HepG2 (cell line): ENCODE measurements at regions not wholly inside any gene's neighbourhood (a gene's known extent, or its start where the extent isn't known, plus 50 kb on each side); places are given as distances from the start of the nearest gene placed in this dataset.

Experiments
- ATAC-seq: fragments of 200-7000 bp; cut with Tn5 transposase; 3 replicates; pipeline ENCODE4 v1.9.1; 2020; ENCODE audit warnings: mild to moderate bottlenecking, moderate library complexity
- BruUV-seq: library from RNA; stranded (reverse); fragments of 400-500 nt; replicated peaks from 2 replicates; lab custom pipeline; 2021; lab: Mats Ljungman, UMichigan
- CTCF ChIA-PET: fragments of 300-600 bp; formaldehyde crosslinking; extraction: SDS; loops from one replicate; lab custom pipeline; 2021; ENCODE audit warnings: low total read pairs, inconsistent platforms, low intra/inter-chr PET ratio; lab: Yijun Ruan, JAX
- POLR2A ChIA-PET: fragments of 350-600 bp; sonication (Branson Sonifier 250); formaldehyde crosslinking; loops from one replicate; lab custom pipeline; 2020; ENCODE audit warnings: antibody characterized with exemption, inconsistent platforms; lab: Yijun Ruan, JAX
- DNase-seq: peaks from one replicate; pipeline ENCODE4 v3.0.0-alpha.2; 2015; ENCODE audit warnings: low spot score
- FAIRE-seq: peaks from 3 replicates; lab custom pipeline; 2011; peaks lifted over from hg19 to GRCh38; lab: Jason Lieb, UNC
- H2AFZ ChIP-seq: one replicate; pipeline ENCODE4 v1.6.1; 2011; ENCODE audit warnings: low read length, inconsistent platforms
- H3K27ac ChIP-seq: fragments of 300-600 bp; 3 replicates; pipeline ENCODE4 v1.8.0; 2011; ENCODE audit warnings: mixed run types, mild to moderate bottlenecking, mixed read lengths, low read length, inconsistent platforms; ENCODE audit not compliant: insufficient read depth; ENCODE audit errors: extremely low read length
- H3K27me3 ChIP-seq, 2 experiments: fragments of 200-600 bp in 1 of 2; 2 replicates in 1 of 2; 3 replicates in 1 of 2; pipeline versions ENCODE4 v1.6.0 to v1.8.0; 2011; ENCODE audit warnings: low read length in 2 of 2, mild to moderate bottlenecking in 2 of 2, moderate library complexity in 2 of 2, inconsistent platforms in 1 of 2; ENCODE audit not compliant: insufficient read depth in 2 of 2, control insufficient read depth in 1 of 2
- H3K36me3 ChIP-seq, 2 experiments: fragments of 200-600 bp in 1 of 2; replicated peaks in 1 of 2; 2 replicates in 1 of 2; 3 replicates in 1 of 2; pipeline versions ENCODE4 v1.5.1 to v1.8.0; 2011; ENCODE audit warnings: low read length in 2 of 2, inconsistent platforms in 1 of 2; ENCODE audit not compliant: insufficient read depth in 2 of 2, control insufficient read depth in 1 of 2
- H3K4me1 ChIP-seq: 2 replicates; pipeline ENCODE4 v1.5.1; 2012; ENCODE audit warnings: low read length, inconsistent platforms; ENCODE audit not compliant: insufficient read depth
- H3K4me2 ChIP-seq: 2 replicates; pipeline ENCODE4 v1.6.0; 2011; ENCODE audit warnings: low read depth, low read length, inconsistent platforms
- H3K4me3 ChIP-seq, 3 experiments: fragments of 200-600 bp in 1 of 3; sonication (generic), shearing (Covaris generic) in 1 of 3; replicated peaks in 1 of 3; 2 replicates each; pipeline ENCODE4 v1.5.1; 2011 to 2016; ENCODE audit warnings: low read length in 3 of 3, inconsistent platforms in 2 of 3, low read depth in 2 of 3, mild to moderate bottlenecking in 2 of 3, control low read depth in 1 of 3, mixed read lengths in 1 of 3; ENCODE audit not compliant: insufficient read depth in 1 of 3
- H3K79me2 ChIP-seq: one replicate; pipeline ENCODE4 v1.6.1; 2011; ENCODE audit warnings: low read length, inconsistent platforms; ENCODE audit not compliant: insufficient read depth
- H3K9ac ChIP-seq: 2 replicates; pipeline ENCODE4 v1.6.0; 2011; ENCODE audit warnings: mild to moderate bottlenecking, low read depth, low read length, inconsistent platforms; ENCODE audit not compliant: insufficient read depth
- H3K9me3 ChIP-seq: 2 replicates; pipeline ENCODE4 v1.5.1; 2012; ENCODE audit warnings: mild to moderate bottlenecking, low read length
- H4K20me1 ChIP-seq: 2 replicates; pipeline ENCODE4 v1.6.0; 2011; ENCODE audit warnings: inconsistent platforms, mild to moderate bottlenecking, low read length, moderate library complexity; ENCODE audit not compliant: insufficient read depth
- ATF7 ChIP-seq, 2 experiments: fragments of 450-650 bp in 1 of 2; sonication (generic) in 1 of 2; formaldehyde crosslinking in 1 of 2; IDR thresholded peaks; 2 replicates each; pipeline versions ENCODE4 v1.4.0 to v1.6.1; 2016 to 2020; ENCODE audit warnings: antibody characterized with exemption in 1 of 2, mild to moderate bottlenecking in 1 of 2, missing genetic modification reagents in 1 of 2
- GPN1 ChIP-seq: sonication (generic); formaldehyde crosslinking; IDR thresholded peaks from 2 replicates; pipeline ENCODE4 v1.5.1; 2020; ENCODE audit warnings: missing genetic modification reagents, borderline replicate concordance
- NAIF1 ChIP-seq: sonication (generic); formaldehyde crosslinking; IDR thresholded peaks from 2 replicates; pipeline ENCODE4 v1.5.0; 2020; ENCODE audit warnings: mild to moderate bottlenecking, missing genetic modification reagents, borderline replicate concordance
- RNF2 ChIP-seq: fragments of 450-650 bp; conservative IDR thresholded peaks from 2 replicates; pipeline ENCODE4 v1.6.1; 2016; ENCODE audit warnings: low read depth
- TEAD2 ChIP-seq: sonication (generic); formaldehyde crosslinking; IDR thresholded peaks from 2 replicates; pipeline ENCODE4 v1.9.0; 2021; ENCODE audit warnings: missing genetic modification reagents
- ZNF382 ChIP-seq: sonication (generic); formaldehyde crosslinking; IDR thresholded peaks from 2 replicates; pipeline ENCODE4 v1.5.0; 2020; ENCODE audit warnings: missing genetic modification reagents, mild to moderate bottlenecking, borderline replicate concordance
- WGBS: methylation state at CpG from one replicate; pipeline ENCODE4 v1.1.6; 2017; ENCODE audit warnings: low lambda C conversion rate; 5-methylcytosine and 5-hydroxymethylcytosine counted together
- in situ Hi-C: cut with HindIII; loops from 2 replicates; pipeline ENCODE4 v1.10.0; 2017; ENCODE audit warnings: low pct_unique_long_range_greater_than_20kb; ENCODE audit not compliant: extremely low pct_ligation_motif_present
- intact Hi-C: fragments of 100-400 bp; cut with micrococcal nuclease; formaldehyde crosslinking; loops from one replicate; pipeline ENCODE4 v1.10.0; 2022; ENCODE audit not compliant: unreplicated experiment
- TF ChIP-seq, protein P1 (sequence below): sonication (generic); formaldehyde crosslinking; IDR thresholded peaks from 2 replicates; pipeline ENCODE4 v1.4.0; 2020; ENCODE audit warnings: mild to moderate bottlenecking, missing genetic modification reagents
- TF ChIP-seq, protein P2 (sequence below): sonication (generic); formaldehyde crosslinking; IDR thresholded peaks from 2 replicates; pipeline ENCODE4 v1.4.0; 2020; ENCODE audit warnings: mild to moderate bottlenecking, missing genetic modification reagents
- TF ChIP-seq, protein P3 (sequence below): IDR thresholded peaks from 2 replicates; pipeline ENCODE4 v1.6.1; 2016; ENCODE audit warnings: mild to moderate bottlenecking

DNA sequence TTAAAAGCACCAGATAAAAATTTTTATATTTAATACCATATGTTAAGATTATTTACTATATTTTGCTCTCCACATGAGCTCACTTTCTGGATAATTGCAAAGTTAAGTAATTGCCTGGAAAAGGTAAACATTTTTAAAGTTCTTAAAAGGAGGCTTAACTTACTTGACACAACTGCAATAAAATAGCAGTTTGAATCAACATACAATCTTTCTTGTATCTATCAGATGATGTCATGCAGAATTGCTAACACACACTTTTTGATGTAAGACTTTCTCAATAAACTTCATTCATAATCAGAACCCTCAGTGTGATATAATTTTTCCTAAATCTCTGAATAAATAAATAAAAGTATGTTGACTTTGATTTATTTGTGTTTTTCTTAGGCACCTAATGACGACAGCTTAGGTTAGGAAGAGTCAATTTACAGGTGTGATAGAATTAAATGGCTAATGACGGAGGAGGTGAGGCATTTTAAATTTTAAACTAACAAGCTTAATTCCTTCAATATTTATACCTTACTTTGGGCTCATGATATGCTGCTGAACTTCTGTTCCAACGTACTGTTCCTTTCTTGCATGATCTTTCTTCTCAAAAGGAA, 99.5 kb downstream of the LYPLAL1 start:
- no TSS peak for BruUV-seq
- no peak overlapping the region for H2AFZ ChIP-seq
- CTCF ChIA-PET = no interaction called here

GRCh38 chr1:219271818-219272535, 98.3 kb downstream of the LYPLAL1 start:
- BruUV-seq = no TSS peak
- no peaks in the 10 kb centered on the region for H3K9me3 ChIP-seq
- no peaks in the 10 kb centered on the region for H3K36me3 ChIP-seq
- no peak for DNase-seq
- H3K79me2 ChIP-seq = no peaks in the 10 kb centered on the region
- no peak for TF ChIP-seq NAIF1
- TF ChIP-seq, protein P1, sequence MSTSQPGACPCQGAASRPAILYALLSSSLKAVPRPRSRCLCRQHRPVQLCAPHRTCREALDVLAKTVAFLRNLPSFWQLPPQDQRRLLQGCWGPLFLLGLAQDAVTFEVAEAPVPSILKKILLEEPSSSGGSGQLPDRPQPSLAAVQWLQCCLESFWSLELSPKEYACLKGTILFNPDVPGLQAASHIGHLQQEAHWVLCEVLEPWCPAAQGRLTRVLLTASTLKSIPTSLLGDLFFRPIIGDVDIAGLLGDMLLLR (CRISPR knock-in tag) = no peak
- TF ChIP-seq, protein P2, sequence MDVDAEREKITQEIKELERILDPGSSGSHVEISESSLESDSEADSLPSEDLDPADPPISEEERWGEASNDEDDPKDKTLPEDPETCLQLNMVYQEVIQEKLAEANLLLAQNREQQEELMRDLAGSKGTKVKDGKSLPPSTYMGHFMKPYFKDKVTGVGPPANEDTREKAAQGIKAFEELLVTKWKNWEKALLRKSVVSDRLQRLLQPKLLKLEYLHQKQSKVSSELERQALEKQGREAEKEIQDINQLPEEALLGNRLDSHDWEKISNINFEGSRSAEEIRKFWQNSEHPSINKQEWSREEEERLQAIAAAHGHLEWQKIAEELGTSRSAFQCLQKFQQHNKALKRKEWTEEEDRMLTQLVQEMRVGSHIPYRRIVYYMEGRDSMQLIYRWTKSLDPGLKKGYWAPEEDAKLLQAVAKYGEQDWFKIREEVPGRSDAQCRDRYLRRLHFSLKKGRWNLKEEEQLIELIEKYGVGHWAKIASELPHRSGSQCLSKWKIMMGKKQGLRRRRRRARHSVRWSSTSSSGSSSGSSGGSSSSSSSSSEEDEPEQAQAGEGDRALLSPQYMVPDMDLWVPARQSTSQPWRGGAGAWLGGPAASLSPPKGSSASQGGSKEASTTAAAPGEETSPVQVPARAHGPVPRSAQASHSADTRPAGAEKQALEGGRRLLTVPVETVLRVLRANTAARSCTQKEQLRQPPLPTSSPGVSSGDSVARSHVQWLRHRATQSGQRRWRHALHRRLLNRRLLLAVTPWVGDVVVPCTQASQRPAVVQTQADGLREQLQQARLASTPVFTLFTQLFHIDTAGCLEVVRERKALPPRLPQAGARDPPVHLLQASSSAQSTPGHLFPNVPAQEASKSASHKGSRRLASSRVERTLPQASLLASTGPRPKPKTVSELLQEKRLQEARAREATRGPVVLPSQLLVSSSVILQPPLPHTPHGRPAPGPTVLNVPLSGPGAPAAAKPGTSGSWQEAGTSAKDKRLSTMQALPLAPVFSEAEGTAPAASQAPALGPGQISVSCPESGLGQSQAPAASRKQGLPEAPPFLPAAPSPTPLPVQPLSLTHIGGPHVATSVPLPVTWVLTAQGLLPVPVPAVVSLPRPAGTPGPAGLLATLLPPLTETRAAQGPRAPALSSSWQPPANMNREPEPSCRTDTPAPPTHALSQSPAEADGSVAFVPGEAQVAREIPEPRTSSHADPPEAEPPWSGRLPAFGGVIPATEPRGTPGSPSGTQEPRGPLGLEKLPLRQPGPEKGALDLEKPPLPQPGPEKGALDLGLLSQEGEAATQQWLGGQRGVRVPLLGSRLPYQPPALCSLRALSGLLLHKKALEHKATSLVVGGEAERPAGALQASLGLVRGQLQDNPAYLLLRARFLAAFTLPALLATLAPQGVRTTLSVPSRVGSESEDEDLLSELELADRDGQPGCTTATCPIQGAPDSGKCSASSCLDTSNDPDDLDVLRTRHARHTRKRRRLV (CRISPR knock-in tag) = no peak
- H3K4me1 ChIP-seq = peaks cover under 1% of the 10 kb centered on the region; the same call in 1 of the 2 replicates
- H3K27ac ChIP-seq = no peak overlapping the region
- no peaks in the 10 kb centered on the region for H4K20me1 ChIP-seq
- H3K27me3 ChIP-seq = no peaks in the 10 kb centered on the region
- no peak overlapping the region for H3K9ac ChIP-seq
- ChIA-PET CTCF (no interaction called here), POLR2A (no interaction called here)
- H2AFZ ChIP-seq = no peak overlapping the region
- 96% methylated on average over 5 of the region's 5 CpGs for WGBS
- H3K4me3 ChIP-seq = no peak overlapping the region
- ATAC-seq = no peak
- intact Hi-C loops = no loop called here
- FAIRE-seq = no peak
- in situ Hi-C loops = no loop called here
- no peak overlapping the region for H3K4me2 ChIP-seq

More for the DNA sequence above, 99.5 kb downstream of the LYPLAL1 start:
- H3K27ac ChIP-seq = no peak overlapping the region
- no peaks in the 10 kb centered on the region for H4K20me1 ChIP-seq
- DNase-seq = no peak
- H3K9me3 ChIP-seq = no peaks in the 10 kb centered on the region
- H3K4me1 ChIP-seq = peaks cover 6% of the 10 kb centered on the region; the same call in 1 of the 2 replicates
- POLR2A ChIA-PET = no interaction called here
- H3K36me3 ChIP-seq = no peaks in the 10 kb centered on the region
- intact Hi-C loops = no loop called here
- H3K79me2 ChIP-seq = no peaks in the 10 kb centered on the region
- H3K27me3 ChIP-seq = no peaks in the 10 kb centered on the region
- no peak for TF ChIP-seq GPN1 (CRISPR knock-in tag)
- no peak for TF ChIP-seq RNF2
- no peak for TF ChIP-seq TEAD2
- peak; percentile 72 for TF ChIP-seq ATF7 (IDR thresholded peaks at IDR 0.05)
- no peak for TF ChIP-seq ATF7 (CRISPR knock-in tag; IDR thresholded peaks at IDR 0.05)
- TF ChIP-seq ZNF382 (CRISPR knock-in tag) = no peak
- TF ChIP-seq, protein P3, sequence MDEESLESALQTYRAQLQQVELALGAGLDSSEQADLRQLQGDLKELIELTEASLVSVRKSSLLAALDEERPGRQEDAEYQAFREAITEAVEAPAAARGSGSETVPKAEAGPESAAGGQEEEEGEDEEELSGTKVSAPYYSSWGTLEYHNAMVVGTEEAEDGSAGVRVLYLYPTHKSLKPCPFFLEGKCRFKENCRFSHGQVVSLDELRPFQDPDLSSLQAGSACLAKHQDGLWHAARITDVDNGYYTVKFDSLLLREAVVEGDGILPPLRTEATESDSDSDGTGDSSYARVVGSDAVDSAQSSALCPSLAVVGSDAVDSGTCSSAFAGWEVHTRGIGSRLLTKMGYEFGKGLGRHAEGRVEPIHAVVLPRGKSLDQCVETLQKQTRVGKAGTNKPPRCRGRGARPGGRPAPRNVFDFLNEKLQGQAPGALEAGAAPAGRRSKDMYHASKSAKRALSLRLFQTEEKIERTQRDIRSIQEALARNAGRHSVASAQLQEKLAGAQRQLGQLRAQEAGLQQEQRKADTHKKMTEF (CRISPR knock-in tag) = no peak
- TF ChIP-seq, all 625 proteins: peak for 1
- H3K4me2 ChIP-seq = no peak overlapping the region
- ATAC-seq (no peak), FAIRE-seq (no peak)
- 94% methylated on average over 3 of the region's 3 CpGs for WGBS
- no peak overlapping the region for H3K9ac ChIP-seq
- in situ Hi-C loops = no loop called here
- H3K4me3 ChIP-seq = no peak overlapping the region
